Epithelial cell of proximal tubule (primary cell): ENCODE measurements at regions not wholly inside any gene's neighbourhood (a gene's known extent, or its start where the extent isn't known, plus 50 kb on each side); places are given as distances from the start of the nearest gene placed in this dataset.

Experiments used
- DNase-seq: peaks from one replicate; pipeline ENCODE4 v3.0.0-alpha.2; 2011; ENCODE audit warnings: low read depth
- H3K4me3 ChIP-seq: 2 replicates; pipeline ENCODE4 v1.5.1; 2011; ENCODE audit warnings: low read depth, mild to moderate bottlenecking, low read length
- TF ChIP-seq, protein P1 (sequence below): conservative IDR thresholded peaks from 2 replicates; pipeline ENCODE4 v1.5.1; 2012; ENCODE audit warnings: low read depth, mild to moderate bottlenecking, low read length

DNA sequence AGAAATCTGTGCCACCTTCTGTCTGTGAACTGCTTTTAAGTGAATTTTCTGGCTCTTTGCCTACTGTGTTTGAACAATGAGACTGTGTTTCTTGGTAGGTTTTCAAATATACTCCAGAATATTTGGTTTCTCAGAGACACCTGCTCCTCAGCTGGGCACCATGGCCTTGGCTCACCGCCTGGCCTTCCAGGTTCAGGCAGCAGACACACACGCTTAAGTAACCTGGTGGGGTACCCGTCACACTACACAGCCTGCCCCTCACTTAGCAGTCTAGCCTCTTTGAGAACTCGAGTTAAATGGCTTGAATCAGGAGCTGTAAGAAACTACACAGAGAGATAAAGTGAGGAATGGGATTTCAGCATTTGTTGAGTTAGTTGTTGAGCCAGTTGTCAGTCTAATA is 530.5 kb downstream of the MTRR start:
- TF ChIP-seq, protein P1, sequence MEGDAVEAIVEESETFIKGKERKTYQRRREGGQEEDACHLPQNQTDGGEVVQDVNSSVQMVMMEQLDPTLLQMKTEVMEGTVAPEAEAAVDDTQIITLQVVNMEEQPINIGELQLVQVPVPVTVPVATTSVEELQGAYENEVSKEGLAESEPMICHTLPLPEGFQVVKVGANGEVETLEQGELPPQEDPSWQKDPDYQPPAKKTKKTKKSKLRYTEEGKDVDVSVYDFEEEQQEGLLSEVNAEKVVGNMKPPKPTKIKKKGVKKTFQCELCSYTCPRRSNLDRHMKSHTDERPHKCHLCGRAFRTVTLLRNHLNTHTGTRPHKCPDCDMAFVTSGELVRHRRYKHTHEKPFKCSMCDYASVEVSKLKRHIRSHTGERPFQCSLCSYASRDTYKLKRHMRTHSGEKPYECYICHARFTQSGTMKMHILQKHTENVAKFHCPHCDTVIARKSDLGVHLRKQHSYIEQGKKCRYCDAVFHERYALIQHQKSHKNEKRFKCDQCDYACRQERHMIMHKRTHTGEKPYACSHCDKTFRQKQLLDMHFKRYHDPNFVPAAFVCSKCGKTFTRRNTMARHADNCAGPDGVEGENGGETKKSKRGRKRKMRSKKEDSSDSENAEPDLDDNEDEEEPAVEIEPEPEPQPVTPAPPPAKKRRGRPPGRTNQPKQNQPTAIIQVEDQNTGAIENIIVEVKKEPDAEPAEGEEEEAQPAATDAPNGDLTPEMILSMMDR = no peak
- no peak overlapping the region for H3K4me3 ChIP-seq
- no peak for DNase-seq

DNA sequence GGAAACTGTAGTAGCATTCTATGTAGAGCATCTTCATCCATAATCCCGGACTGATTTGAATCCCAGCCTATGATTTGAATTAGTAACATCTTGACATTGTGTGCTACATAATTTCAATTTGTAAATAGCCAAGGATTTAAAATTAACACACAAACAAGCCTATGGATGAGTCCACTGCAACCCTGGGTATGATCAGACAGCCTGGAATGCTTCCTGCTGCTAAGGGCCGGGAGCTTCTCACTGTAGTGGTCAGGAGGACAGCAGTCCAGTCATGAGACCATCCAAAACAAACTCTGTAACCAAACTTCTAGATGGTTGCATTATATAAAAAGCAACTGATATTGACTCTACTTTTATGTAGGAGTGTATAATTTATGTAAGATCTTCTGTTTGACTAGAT is 539.3 kb downstream of the MTRR start:
- H3K4me3 ChIP-seq = no peak overlapping the region
- TF ChIP-seq, protein P1 = no peak
- DNase-seq = no peak

DNA sequence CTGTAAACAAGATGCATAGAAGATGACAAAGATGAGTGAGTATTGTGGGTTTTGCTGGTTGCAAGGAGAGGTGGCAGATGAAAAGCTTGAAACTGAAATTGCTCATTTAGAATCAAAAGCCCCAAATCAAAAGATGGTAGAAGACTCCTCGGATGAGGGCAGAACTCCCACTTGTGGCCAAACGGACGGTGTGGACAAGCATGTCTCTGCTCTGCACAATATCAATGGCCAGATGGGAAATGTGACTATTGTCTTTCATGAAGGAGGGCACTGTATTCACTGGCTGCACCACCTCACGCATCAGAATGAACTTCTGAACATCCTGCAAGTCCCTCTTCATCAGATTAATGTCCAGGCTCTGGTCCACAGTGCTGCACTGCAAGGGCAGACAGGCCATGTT is 541.7 kb downstream of the MTRR start:
- DNase-seq = no peak
- H3K4me3 ChIP-seq = no peak overlapping the region
- TF ChIP-seq, protein P1 = no peak

DNA sequence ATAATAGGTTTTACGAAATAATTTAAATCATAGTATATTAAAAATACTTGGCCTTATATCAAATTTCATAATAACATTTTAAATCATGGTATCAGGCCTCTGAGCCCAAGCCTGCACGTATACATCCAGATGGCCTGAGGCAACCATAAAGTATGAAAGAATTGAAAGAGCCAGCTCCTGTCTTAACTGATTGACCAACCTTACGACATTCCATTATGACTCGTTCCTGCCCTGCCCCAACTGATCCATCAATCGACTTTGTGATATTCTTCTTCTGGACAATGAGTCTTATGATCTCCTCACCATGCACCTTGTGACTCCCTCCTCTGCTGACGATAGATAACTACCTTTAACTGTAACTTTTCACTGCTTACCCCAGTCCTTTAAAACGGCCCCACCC is 545.0 kb downstream of the MTRR start:
- TF ChIP-seq, protein P1 = no peak
- DNase-seq = no peak
- no peak overlapping the region for H3K4me3 ChIP-seq

DNA sequence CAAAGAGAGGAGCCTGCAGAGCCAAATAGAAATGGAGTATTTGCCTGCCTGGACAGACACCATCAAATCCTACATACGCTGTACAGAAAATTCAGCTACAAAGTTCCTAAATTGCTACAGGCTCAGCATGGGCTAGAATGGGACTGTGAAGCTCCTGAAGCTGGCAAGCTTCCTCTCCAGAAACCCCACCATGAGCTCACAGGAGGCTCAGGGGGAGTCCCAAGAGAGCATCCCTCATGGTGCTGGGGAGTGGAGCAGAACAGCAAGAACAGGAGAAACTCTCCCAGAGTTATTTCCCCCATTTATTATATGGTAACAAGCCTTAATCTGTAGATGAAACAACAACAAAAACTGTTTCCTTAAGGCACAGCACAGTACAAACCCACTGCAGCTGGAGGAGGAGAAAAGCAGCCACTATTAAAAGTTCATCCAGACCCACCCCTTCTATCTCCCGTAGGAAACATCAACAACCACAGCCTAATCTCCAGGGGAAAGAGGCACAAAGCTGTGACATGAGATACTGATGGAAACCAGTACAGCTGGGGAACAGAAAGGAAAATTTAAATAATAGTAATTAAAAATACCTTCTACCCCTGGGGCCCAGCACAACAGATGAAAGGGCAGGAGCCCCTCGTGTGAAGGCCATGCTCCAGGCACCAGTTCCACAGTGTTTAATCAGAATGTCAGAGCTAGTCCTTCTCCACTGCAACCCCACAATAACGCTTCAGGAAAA is 548.5 kb downstream of the MTRR start:
- TF ChIP-seq, protein P1 = no peak
- no peak overlapping the region for H3K4me3 ChIP-seq

DNA sequence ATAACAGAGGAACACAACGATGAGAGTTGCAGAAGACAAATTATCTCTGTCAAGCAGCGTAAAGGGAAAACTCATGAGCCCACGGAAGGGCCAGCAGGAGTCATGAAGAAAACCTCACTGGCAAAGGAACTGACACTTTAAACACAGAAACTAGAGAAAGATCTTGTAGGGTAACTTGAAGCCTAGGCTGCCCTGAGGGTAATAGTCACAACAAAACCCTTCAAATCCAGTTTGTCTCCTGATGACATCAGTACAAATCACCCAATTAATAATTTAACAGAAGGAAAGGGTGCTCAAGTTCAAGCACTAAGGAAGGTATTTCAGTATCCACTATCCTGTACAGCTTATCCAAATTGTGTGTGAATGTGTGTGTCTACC is 549.1 kb downstream of the MTRR start:
- TF ChIP-seq, protein P1 = no peak
- no peak overlapping the region for H3K4me3 ChIP-seq
- no peak for DNase-seq

More for the DNA sequence above, 548.5 kb downstream of the MTRR start:
- DNase-seq = no peak
